Ammon's horn (tissue), 1 donor: ENCODE measurements at regions not wholly inside any gene's neighbourhood (a gene's known extent, or its start where the extent isn't known, plus 50 kb on each side); places are given as distances from the start of the nearest gene placed in this dataset.
"Not testable (repeated sequence)": the region's sequence is repeated elsewhere in the genome, so short reads cannot be mapped to it uniquely, and the experiment has no call there.

Source experiments
- DNase-seq: peaks from one replicate; pipeline ENCODE4 v3.0.0-alpha.2; 2016; ENCODE audit warnings: low spot score

- DNase-seq = no peak
These were observed 438.9 kb downstream of the NAV3 start for GRCh38 chr12:78269620-78270019.

- DNase-seq = no peak
These were observed 440.9 kb downstream of the NAV3 start for GRCh38 chr12:78271546-78271945.

GRCh38 chr12:78275886-78276285 is 445.2 kb downstream of the NAV3 start:
- DNase-seq = no peak

- DNase-seq = no peak
These were observed 448.1 kb downstream of the NAV3 start for GRCh38 chr12:78278706-78279190.

- no peak for DNase-seq
These were observed 448.9 kb downstream of the NAV3 start for GRCh38 chr12:78279567-78279966.

GRCh38 chr12:78281102-78281501 is 450.4 kb downstream of the NAV3 start:
- not testable (repeated sequence) for DNase-seq

GRCh38 chr12:78284417-78284816 is 453.7 kb downstream of the NAV3 start:
- no peak for DNase-seq

GRCh38 chr12:78290606-78291345 is 460.1 kb downstream of the NAV3 start:
- DNase-seq = no peak

- no peak for DNase-seq
These were observed 462.5 kb downstream of the NAV3 start for GRCh38 chr12:78293059-78293686.

GRCh38 chr12:78301282-78301681 is 470.6 kb downstream of the NAV3 start:
- not testable (repeated sequence) for DNase-seq

- DNase-seq = no peak
These were observed 475.1 kb downstream of the NAV3 start for GRCh38 chr12:78305808-78306207.

- no peak for DNase-seq
These were observed 475.5 kb downstream of the NAV3 start for GRCh38 chr12:78306236-78306635.

- DNase-seq = no peak
These were observed 478.0 kb downstream of the NAV3 start for GRCh38 chr12:78308701-78309100.

GRCh38 chr12:78315028-78315427 is 484.3 kb downstream of the NAV3 start:
- no peak for DNase-seq

- no peak for DNase-seq
These were observed 485.4 kb downstream of the NAV3 start for GRCh38 chr12:78316136-78316535.

- no peak for DNase-seq
These were observed 486.2 kb downstream of the NAV3 start for GRCh38 chr12:78316631-78317468.

GRCh38 chr12:78321696-78322095 is 491.0 kb downstream of the NAV3 start:
- DNase-seq = no peak

- DNase-seq = no peak
These were observed 492.5 kb downstream of the NAV3 start for GRCh38 chr12:78323226-78323625.

- no peak for DNase-seq
These were observed 493.5 kb downstream of the NAV3 start for GRCh38 chr12:78324234-78324633.

- DNase-seq = no peak
These were observed 497.8 kb downstream of the NAV3 start for GRCh38 chr12:78328524-78328923.

GRCh38 chr12:78330131-78330530 is 499.4 kb downstream of the NAV3 start:
- DNase-seq = no peak

GRCh38 chr12:78331181-78331580 is 500.5 kb downstream of the NAV3 start:
- peak; percentile 20 for DNase-seq

GRCh38 chr12:78331753-78332152 is 501.1 kb downstream of the NAV3 start:
- peak; percentile 24 for DNase-seq
